NOMO-1 (cell line): ENCODE measurements at regions not wholly inside any gene's neighbourhood (a gene's known extent, or its start where the extent isn't known, plus 50 kb on each side); places are given as distances from the start of the nearest gene placed in this dataset.
"Not testable (repeated sequence)": the region's sequence is repeated elsewhere in the genome, so short reads cannot be mapped to it uniquely, and the experiment has no call there.

Experiments used
- DNase-seq, 2 experiments: peaks; one replicate each; lab custom pipeline; 2025; ENCODE audit not compliant: unreplicated experiment in 2 of 2; lab: John Stamatoyannopoulos, UW

DNA sequence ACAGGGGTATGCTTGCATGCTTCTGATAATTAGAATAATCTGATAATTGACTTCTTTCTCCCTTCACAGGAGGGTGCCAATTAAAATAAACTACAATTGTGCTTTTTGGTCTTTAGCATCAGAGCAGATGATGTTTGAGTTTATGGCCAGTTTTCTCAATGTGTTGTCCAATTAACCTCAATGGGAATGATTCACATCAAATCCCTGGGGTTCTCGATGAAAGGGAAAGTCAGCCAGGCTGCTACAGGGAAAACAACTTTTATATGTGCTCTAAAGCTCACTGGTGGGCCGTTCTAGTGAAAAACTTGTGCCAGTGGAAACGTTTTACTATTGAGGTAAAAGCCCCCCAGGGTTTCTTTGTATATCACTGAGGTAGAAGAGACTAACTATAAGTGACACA, 887.3 kb upstream of the CRIM1 start:
- no peak for DNase-seq

DNA sequence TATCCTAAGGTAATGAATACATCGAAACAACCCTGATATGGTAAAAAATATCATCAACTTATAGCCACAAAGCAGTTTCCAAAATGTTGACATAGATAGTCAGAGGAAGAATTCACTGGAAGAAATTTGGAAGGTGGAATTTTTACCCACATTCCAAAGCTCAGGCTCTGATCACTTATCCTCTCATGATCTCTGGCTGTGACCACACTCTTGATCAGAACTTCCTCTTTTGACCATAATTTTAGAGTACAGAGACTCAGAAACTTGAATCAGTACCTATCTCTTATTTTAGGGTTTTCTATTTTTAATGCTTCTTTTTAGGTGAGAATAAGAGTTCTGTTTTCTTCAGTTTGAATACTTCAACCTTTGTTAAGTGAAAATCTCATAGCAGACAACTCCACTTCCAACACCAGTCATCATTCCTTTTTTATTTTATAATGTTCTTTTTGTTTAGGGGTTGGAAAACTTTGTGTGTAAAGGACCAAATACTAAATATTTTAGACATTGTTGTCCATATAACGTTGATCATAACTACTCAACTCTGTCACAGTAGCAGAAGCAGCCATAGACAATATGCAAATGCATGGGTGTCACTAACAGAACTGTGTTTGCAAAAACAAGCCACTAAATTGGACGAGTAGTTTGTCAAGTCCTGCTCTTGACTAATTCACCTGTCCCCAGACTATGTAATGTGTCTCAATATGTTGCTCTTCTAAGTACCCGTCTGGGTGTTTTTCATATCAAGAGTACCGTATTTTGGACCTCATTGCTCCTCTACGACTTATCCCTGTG, 891.6 kb upstream of the CRIM1 start:
- peak in 1 of 2 experiments; percentile 37 for DNase-seq

DNA sequence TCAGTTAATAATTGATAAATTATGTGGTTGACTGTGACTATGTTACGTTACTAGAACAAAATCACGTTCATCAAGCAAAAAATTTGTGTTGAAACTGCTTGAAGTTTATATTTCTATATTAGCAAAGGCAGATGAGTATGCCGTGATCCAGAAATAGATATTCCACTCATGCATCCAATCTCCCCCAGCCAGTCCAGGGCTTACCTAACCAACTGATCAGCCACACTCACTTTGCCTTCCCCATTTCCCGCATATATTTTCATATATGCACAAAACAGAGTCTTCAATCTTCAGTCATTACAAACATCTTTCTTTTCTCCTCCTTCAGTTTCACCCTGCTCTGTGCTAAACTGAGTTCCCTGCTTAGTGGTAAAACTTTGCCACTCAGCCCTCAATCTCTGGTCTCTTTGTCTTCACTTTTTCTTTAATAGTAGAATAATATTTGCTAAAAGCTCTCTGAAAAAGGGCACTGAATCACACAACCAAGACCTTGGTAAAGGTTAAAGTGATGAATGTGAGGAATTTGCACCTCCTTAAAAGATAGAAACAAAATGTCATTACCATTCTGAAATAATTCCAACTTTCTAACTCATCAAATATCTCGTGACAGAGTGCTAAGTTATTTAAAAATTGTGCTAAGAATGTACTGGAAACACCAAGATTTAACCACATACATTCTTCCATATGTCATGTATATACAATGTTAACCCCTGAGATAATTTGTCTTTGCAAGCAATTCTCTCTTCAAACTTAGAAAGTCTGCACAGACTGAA, 893.2 kb upstream of the CRIM1 start:
- DNase-seq, result no peak

DNA sequence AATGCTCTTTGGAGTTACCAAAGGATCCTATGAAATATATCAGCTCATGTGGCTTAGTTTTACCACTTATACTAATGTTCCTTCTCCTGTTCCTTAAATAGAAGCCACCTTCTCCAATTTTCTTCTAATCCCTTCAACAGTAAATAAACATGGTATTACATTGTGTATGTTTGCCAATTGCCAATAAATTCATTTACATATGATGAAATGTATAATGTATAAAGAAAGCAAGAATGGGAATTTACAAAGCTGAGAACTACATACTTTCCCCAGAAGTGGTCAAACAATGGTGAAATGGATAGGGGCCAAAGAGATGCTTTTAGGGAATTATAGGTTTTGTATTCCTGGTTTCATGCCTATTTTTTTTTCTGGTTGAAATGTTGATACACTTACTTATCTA, 894.2 kb upstream of the CRIM1 start:
- DNase-seq, result no peak

DNA sequence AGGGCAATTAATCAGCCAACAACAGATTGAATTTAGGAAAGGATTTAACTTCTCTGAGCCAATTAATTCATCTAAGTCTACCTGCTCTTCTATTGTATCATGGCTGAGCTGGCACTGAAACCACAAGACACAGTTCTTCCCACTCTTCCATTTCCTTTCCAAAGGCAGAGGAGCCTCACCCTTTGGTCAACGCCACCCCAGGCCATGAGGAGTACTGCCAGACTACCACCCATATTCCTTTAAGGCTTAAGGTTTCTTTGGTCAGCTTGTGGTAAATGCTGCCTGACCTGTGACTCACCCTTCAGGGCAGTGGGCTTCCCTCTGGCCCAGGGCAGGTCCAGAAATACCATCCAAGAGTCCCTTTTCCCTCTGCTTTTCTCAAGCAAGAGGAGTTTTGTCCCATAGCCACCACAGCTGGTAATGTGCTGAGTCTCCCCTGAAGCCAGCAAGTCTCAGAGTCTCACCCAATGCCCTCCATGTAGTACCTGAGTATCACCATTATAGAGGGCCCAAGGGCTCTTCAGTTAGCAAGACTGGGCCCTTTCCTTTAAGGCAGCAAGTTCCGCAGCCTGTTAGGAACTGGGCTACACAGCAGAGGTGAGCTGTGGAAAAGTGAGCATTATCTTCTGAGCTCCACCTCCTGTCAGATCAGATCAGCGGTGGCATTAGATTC, 900.5 kb upstream of the CRIM1 start:
- DNase-seq, result no peak

DNA sequence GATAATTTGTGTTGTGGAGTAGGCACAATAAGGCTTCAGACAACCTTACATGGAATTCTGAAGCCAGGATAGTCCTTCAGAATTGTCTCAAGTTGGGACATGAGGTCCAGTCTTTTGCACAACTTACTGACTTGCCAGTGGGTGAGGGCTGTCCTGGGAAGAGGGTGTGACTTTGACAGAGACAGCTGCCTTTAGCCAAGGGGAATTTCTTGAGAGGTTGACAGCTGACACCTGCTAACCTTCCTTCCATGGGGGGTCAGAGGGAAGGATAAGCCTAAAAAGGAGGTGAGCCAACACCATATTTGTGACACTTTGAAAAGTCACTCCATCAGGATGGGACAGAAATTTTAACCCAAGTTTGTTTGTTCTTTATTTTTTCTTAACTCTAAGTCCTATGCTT, 907.8 kb upstream of the CRIM1 start:
- no peak for DNase-seq

DNA sequence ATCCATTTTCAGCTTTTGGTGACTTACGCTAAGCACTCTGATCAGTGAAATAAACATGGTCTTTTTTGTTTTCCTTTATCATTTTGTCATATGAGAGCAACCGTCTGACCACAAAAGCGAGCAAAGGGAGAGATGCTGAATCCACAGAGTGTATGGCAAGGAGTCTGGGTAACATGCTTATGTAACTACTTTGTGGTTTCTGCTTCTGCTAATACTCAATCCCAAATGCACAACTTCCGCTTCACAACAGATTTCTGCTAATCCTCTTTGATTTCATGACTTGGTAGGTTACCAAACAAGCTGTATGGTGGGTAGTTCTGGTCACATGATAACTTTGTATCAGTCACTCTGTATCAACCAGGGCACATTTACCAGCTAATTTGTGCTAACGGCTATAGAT, 908.4 kb upstream of the CRIM1 start:
- peak; percentile 67 to 96 for DNase-seq

DNA sequence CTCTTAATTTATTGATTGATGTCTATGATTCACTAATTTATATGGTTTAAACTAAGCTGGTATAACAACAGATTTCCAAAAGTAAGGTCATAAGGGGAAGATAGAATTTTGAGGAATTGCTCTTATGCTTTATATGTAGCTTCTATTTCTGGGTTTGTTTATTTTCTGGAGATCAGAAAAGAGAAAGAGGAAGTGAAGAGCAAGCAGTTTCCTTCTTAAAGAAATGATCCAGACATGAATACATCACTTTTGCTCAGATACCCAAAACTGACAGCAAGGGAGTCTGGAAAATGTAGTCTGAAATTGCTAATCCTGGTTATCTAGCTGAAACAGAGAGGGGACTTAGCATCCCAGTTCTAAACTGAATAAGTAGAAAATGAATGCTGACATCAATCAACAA, 912.5 kb upstream of the CRIM1 start:
- peak in 1 of 2 experiments; percentile 67 for DNase-seq

DNA sequence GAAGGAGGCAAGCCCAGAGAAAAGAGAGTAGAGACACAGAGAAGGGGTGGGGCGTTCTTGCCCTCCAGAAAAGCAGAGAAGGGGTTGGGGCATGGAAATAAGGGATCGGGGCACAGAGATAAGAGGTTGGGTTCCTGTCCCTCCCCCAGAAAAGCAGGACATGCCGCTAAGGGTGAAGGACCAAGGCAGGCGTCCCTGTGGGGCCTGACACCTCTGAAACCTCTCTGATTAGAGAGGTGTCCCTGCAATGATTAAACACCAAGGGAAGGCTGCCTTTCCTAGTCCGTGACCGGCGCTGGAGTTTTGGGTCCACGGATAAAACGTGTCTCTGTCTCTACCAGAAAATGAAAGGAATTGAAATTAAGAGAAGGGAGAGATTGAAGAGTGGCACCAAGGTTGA, 914.0 kb upstream of the CRIM1 start:
- DNase-seq, result not testable (repeated sequence)

DNA sequence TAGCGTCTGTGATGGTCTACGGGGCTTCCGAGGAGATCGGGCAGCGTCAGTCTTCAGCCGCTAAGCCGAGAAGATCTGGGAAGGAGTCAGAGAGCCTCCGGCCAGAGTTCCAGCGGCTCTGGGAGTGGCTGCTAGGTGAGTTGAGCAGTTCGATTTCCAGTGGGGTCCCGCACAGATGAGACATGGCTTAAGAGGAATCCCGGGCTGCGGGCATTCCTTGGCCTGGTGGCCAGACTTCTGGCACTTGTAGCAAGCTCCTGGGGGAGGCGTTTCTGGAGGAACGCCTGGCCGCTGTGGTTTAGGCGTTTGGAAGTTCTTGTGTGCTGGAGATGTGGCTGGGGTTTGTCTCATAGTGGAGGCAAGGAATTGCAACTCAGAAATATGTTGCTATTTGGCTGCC, 915.3 kb upstream of the CRIM1 start:
- not testable (repeated sequence) for DNase-seq

DNA sequence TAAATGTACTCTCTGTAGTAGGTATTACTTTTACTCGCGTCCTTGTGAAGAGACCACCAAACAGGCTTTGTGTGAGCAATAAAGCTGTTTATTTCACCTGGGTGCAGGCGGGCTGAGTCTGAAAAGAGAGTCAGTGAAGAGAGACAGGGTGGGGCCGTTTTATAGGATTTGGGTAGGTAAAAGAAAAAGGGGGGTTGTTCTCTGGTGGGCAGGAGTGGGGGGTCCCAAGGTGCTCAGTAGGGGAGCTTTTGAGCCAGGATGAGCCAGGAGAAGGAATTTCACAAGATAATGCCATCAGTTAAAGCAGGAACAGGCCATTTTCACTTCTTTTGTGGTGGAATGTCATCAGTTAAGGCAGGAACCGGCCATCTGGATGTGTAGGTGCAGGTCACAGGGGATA, 918.7 kb upstream of the CRIM1 start:
- not testable (repeated sequence) for DNase-seq

DNA sequence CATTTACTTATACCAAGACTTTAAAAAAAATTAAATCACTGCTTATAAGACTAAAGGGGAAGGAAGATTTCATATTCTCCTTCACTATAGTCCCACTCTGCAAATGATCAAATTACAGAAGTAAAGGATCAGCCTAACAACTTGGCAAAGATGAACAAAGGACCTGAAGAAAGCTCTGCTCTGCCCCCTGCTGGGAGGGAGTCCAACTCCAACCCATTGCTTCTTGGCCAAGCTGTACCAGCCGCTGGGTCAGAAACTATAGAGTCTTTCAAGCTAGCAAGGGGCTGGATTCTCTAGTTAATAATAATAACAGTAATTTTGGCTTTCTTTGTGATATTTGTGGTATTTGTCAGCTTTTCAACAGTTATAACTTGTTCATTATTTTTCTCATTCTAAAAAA, 927.0 kb upstream of the CRIM1 start:
- peak; percentile 12 to 14 for DNase-seq

DNA sequence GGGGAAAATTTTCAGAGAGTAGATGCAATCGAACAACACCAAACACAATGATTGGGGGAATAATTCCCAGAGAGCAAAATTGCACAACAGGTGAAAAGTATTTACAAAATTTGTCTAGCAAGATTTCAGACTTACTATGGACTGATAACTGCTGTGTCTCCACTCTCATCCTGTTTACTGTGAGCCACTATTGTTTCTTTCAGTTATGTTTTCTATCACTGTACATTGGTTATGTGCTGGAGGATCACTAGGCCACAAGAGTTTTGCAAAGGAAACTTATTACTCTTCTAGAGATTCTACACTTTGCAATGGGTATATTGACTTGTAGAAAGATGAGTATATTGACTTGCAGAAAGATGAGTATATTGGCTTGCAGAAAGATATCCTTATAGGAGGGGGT, 934.1 kb upstream of the CRIM1 start:
- no peak for DNase-seq

DNA sequence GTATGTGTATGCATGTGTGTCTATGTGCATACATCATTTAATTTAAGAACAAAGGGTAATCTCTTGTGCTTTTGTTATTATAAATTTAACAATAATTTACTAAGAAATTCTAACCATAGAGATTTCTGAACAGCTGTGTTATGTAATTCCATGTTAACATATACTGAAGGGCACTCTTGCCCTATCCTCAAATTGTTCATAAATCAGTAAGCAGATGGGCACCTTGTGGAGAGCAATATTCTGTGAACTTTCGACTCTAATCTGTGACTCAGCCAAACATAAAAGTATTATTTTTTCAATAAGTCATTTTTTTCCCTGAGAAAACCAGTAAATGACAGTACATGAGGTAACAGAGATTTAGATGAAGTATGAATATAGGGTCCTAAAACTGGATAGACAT, 938.3 kb upstream of the CRIM1 start:
- DNase-seq, result no peak

DNA sequence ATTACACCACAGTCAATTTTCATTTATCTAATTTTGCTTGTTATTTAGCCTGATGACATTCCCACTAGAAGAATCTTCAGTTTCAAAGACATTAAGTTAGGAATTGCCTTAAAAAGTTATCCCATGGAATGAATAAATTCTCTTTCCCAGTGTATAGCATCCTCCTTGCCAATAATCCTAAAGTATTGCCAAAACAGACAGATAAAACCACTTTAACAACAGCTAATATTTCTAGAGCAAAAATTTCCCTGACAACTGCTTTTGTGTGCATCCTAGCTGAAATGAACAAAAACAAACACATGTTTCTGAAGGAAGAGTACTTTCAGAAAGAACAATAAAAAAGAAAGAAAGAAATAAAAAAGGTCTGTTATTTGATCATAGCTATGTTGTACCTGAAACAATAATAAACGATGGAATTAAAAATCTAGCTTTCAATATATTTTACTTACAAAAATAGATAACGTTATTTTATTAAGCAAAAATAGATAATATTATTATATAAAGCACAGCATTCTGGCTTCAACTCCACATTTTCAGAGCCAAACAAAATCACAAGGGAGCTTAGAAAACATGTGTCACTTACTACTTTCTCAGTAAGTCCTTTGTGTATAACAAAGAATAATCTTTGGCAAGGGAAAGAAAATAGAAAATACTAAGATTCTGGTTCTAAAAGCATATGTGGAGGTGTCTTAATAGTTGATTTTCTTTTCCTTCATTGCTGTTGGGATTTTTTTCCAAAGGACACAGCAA, 939.0 kb upstream of the CRIM1 start:
- DNase-seq, result no peak

DNA sequence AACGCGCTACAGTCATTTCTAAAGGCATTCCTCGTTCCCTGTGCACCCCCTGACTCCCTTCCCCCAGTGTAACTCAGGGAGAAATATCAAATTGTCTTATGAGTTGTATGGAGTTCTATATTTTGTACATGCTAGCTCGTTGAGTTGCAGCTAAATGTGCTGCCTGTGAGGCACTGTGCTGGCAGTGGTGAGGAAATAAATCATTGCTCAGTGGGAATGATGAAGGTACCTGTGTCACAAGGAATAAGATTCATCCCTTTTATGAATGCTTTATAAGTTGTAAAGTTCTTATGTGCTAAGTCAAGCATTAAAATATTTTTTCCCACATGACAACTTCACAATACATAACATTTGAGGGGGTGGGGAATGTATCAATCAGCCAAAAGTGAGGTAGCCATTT, 939.6 kb upstream of the CRIM1 start:
- DNase-seq, result no peak

DNA sequence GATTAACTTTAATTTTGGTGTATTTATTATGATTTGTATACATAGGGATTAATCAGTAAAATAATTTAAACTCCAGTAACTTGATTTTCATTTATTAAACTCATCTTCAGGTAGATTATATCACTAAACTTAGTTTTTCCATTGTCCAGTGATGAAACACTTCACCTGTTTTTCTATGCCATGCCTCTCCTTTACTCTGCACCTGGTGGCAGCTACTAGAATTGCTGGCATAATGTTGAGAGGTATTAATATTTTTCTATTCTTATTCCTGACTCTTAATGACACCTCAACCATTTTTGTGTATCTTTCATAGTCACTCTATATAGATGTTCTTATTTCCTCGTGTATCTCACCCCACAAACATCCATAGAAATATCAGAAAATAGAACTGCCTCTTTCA, 940.3 kb upstream of the CRIM1 start:
- no peak for DNase-seq

DNA sequence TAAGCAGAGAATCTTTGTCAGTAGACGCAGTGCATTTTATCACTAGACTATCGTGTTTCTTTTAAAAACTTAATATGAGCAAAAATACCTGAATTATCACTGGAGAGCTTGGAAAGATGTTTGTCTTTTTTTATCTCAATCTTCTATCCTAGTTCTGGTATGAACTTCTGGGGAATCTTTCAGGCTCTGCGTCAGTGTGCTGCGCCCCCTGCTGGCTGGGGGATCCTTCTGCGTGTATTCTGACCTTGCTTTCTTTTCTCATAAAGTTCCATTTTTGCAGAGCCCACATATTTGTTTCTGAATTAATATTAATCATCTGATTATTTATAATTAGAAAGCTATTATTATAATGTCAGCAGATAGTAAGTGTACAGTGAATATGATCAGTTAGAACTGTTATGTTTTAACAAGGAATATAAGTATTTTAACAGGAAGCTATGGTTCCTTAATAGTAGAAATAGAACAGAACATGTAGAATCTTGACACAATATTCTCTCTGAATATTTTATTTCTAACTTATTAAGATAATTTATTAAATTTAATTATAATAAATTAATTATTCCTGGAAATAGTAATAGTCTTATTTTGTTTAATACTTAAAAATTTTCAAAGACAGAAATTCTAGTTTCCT, 945.0 kb upstream of the CRIM1 start:
- peak; percentile 23 to 24 for DNase-seq

DNA sequence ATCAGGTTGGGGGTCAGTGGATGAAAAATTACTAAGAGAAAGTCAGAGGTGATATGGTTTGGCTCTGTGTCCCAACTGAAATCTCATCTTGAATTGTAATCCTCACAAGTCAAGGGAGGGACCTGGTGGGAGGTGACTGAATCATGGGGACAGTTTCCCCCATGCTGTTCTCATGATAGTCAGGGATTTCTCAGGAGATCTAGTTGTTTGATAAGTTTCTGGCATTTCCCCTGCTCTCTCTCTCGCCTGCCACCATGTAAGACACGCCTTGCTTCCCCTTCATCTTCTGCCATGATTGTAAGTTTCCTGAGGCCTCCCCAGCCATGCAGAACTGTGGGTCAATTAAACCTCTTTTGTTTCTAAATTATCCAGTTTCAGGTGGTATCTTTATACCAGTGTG, 945.8 kb upstream of the CRIM1 start:
- DNase-seq, result no peak

DNA sequence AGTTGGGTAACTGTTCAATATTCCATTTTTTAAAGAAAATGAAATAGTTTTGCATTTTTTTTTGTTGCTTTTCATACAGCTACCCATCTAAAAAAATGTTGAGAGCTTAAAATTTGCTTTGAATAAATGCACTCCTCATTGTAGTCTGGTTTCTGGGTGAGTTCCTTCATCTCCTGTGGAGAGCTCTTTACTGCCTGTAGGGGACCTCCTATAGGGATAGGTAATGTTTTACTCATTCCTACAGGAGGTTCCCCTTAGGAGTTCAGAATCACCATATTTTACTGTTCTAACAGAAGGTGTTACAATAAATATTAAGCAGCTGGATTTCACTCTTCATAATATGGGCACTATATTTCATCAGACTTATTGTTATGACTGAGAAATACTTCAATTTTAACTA, 947.3 kb upstream of the CRIM1 start:
- no peak for DNase-seq
